HEK293 (cell line): ENCODE measurements at regions not wholly inside any gene's neighbourhood (a gene's known extent, or its start where the extent isn't known, plus 50 kb on each side); places are given as distances from the start of the nearest gene placed in this dataset.

Experiments
- ZBTB21 ChIP-seq: fragments of 450-650 bp; formaldehyde crosslinking; IDR thresholded peaks from 2 replicates; pipeline ENCODE4 v1.5.1; 2017; ENCODE audit warnings: missing biosample characterization, missing genetic modification characterization
- ZNF707 ChIP-seq: fragments of 450-650 bp; formaldehyde crosslinking; IDR thresholded peaks from 2 replicates; pipeline ENCODE4 v1.5.1; 2016; ENCODE audit warnings: missing biosample characterization, missing genetic modification characterization
- TF ChIP-seq, protein P1 (sequence below): sonication (generic); formaldehyde crosslinking; IDR thresholded peaks from 2 replicates; pipeline ENCODE4 v1.8.1; 2022; ENCODE audit warnings: mild to moderate bottlenecking, moderate library complexity, missing genetic modification reagents

GRCh38 chr20:54275359-54276111 is 67.6 kb downstream of the PFDN4 start:
- TF ChIP-seq ZBTB21 (no peak), ZNF707 (tag by site-specific recombination) (no peak)
- TF ChIP-seq, protein P1, sequence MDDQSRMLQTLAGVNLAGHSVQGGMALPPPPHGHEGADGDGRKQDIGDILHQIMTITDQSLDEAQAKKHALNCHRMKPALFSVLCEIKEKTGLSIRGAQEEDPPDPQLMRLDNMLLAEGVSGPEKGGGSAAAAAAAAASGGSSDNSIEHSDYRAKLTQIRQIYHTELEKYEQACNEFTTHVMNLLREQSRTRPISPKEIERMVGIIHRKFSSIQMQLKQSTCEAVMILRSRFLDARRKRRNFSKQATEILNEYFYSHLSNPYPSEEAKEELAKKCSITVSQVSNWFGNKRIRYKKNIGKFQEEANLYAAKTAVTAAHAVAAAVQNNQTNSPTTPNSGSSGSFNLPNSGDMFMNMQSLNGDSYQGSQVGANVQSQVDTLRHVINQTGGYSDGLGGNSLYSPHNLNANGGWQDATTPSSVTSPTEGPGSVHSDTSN: no peak
